Body of pancreas (tissue), 4 donors: ENCODE measurements at regions not wholly inside any gene's neighbourhood (a gene's known extent, or its start where the extent isn't known, plus 50 kb on each side); places are given as distances from the start of the nearest gene placed in this dataset.

Experiments
- POLR2A ChIP-seq, 3 donors: fragments of 450-650 bp; IDR thresholded peaks; one replicate each; pipeline ENCODE4 v1.6.1; 2016; ENCODE audit warnings: antibody characterized with exemption in 3 of 3, mild to moderate bottlenecking in 2 of 3
- TF ChIP-seq, protein P1 (sequence below), 7 experiments: fragments of 450-650 bp in 4 of 7; fragments of 200-600 bp in 3 of 7; sonication (generic) in 3 of 7; IDR thresholded peaks; one replicate each; pipeline ENCODE4 v1.5.1; 2016 to 2019; ENCODE audit warnings: antibody characterized with exemption in 7 of 7

DNA sequence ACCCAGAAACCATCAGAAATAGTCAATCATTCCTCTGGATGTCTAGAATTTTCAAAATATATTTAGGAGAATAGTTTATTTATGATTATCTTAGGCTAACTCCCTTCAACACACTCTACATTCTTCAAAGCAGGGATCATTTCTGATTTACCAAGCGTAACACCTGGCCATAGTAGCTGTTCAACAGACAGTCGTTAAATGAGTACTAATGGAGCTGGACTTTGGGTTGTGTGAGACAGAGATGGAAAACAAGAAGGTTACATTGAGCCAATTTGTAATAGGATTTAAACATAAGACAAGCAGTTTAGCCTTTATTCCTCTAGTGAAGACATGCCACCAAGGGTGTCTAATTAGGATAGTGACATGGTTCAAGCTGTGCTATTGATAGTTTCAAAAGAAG is 129.2 kb upstream of the ANO3 start:
- TF ChIP-seq, protein P1, sequence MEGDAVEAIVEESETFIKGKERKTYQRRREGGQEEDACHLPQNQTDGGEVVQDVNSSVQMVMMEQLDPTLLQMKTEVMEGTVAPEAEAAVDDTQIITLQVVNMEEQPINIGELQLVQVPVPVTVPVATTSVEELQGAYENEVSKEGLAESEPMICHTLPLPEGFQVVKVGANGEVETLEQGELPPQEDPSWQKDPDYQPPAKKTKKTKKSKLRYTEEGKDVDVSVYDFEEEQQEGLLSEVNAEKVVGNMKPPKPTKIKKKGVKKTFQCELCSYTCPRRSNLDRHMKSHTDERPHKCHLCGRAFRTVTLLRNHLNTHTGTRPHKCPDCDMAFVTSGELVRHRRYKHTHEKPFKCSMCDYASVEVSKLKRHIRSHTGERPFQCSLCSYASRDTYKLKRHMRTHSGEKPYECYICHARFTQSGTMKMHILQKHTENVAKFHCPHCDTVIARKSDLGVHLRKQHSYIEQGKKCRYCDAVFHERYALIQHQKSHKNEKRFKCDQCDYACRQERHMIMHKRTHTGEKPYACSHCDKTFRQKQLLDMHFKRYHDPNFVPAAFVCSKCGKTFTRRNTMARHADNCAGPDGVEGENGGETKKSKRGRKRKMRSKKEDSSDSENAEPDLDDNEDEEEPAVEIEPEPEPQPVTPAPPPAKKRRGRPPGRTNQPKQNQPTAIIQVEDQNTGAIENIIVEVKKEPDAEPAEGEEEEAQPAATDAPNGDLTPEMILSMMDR (IDR thresholded peaks at IDR 0.05): no peak
- no peak for TF ChIP-seq POLR2A (IDR thresholded peaks at IDR 0.05)
